Muscle of arm (tissue), 1 donor: ENCODE measurements at regions not wholly inside any gene's neighbourhood (a gene's known extent, or its start where the extent isn't known, plus 50 kb on each side); places are given as distances from the start of the nearest gene placed in this dataset.

Experiments used
- DNase-seq: peaks from one replicate; pipeline ENCODE4 v3.0.0-alpha.2; 2013

DNA sequence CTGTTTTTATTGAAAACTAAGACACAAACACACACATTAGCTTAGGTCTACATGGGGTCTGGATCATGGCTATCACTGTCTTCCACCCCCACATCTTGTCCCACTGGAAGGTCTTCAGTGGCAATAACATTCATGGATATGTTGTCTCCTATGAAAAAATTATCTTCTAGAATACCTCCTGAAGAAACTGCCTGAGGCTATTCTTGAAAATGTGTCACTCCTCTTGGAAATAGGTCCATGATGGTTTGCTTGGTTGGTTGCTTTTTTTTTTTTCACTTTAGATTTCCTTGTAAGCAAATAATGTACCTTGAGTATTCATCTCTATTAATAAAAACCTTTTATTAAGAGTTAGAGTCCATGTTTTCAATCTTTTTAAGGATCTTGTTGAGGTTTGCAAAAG is 195.3 kb upstream of the PDE5A start:
- no peak for DNase-seq

DNA sequence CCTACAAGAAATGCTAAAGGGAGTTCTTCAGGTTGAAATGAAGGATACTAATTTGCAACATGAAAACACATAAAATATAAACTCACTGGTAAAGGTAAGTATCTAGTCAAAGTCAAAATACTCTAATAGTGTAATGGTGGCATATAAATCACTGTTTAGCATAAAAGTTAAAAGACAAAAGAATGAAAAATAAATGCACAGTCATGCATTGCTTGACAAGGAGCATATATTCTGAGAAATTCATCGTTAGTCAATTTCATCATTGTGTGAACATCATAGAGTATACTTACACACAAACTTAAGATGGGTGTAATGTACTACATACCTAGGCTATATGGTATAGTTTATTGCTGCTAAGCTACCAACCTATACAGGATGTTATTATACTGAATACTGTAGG is 194.4 kb upstream of the PDE5A start:
- no peak for DNase-seq

DNA sequence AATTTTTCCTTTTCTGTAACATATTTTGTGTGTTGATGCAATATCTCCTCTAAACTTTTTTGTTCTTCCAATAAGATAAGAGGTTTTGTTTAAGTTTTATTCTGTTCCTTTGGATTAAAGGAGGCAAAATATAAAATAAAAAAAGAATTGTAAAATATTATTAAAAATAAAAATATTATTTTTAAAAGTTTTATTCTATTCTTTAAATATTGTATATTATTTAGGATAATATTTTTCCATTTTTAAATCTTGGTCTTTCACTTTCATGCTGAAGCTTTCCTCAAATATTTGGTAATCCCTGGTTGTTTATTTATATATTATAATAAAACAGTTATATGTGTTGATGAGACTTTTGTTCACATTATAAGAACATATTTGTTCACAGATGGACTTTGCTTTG is 187.9 kb upstream of the PDE5A start:
- DNase-seq, result no peak

DNA sequence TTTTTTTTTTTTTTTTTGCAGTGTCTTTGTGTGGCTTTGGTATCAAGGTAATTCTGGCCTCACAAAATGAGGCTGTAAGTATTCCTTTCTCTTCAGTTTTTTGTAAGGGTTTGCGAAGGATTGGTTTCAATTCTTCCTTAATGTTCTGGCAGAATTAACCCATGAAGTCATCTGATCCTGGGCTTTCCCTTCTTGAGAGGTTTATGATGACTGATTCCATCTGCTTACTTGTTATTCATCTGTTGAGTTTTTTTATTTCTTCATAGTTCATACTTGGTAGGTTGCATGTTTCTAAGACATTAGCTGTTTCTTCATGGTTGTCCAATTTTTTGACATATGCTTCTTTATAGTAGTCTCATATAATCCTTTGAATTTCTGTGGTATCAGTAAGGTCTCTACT is 181.4 kb upstream of the PDE5A start:
- DNase-seq, result no peak

DNA sequence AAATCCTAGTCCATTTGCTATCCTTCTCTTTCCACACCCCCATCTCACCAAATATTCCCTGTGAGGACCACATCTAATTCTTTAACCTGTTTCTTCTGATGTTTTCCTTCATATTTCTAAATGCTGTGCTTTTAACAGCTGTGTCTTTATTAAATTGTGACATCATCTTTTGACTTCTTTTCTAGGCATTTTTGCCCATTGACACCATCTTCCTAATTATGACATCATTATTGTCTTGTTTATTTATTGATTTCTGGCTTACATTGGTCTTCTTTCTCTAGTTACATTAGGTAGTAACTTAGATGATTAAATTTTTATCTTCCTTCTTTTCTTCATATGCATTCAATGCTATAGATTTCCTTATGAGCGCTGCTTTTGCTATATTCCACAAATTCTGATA is 175.8 kb upstream of the PDE5A start:
- DNase-seq, result no peak

DNA sequence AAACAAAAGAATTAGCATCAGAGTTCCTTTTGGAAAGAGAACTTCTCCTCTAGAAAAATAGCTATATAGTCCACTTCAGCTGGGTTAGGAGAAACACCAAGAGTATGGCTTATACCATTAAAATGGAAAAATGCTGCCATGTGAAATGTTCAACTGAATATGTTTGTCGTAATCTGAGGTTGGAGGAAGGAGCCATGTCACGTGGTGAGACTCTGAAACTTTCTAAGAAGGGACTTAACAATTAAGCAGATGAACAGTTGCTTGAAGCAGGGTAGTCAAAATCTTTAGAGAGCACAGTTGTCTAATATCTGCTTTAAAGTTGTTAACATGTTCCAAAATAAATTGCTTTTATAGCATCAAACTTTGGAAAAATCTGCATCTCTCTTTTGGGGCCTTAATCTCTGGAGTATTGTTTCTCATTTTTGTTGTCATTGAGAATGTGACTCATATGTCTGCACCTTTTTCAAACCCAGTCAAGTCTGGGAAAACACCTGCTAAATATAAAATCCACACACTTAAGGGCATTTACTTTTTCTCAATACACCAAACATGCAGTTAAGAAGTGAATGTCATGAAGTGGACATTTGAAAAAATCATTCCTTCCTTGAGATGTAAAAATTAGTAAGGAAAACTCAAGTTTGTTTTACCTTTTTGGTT is 168.8 kb upstream of the PDE5A start:
- DNase-seq, result no peak

DNA sequence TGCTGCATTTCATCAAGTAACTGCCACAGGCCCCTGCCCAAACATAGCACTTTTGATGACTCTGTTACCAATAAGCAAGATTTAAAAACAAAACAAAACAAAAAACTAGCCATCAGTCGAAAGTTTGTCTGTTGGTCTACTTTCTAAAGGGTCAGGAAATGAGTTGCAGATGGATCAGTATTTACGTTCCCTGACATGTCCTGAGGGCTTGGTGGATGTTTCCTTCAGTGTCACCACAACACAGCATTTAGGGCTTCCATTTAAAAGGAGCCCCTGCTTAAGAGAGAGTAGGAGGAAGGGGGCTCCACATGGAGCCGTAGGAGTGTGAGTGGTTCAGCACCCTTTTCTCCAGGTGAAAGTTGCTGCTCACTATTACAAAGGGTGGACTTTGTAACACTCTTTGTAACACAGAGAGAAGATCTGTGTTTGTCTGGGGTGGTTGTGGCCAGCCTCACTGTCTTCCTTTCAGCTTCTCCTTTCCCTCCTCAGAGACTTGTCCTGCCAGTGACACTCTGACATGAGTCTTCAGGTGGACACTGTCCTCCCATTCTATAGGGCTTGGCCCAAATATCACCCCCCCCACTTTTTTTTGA is 167.5 kb upstream of the PDE5A start:
- DNase-seq, result no peak

DNA sequence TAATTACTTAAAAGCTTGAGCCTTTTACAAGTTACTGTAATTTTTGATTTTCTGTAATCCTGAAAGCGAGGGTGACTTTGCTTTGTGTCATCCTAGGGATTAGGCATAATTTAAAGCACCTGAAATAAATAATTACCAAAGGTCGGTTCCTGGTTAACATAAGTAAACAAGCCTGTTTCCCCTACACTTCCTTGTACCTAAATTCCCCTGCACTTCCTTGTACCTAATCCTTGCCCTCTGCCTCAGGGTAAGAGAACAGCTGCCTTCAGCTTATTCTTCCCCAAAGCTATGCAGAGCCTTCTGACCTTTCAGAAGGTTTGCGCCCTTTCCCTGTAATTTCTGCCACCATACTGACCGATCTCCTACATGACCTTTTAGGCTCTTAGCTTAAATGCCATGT is 166.1 kb upstream of the PDE5A start:
- DNase-seq, result no peak

DNA sequence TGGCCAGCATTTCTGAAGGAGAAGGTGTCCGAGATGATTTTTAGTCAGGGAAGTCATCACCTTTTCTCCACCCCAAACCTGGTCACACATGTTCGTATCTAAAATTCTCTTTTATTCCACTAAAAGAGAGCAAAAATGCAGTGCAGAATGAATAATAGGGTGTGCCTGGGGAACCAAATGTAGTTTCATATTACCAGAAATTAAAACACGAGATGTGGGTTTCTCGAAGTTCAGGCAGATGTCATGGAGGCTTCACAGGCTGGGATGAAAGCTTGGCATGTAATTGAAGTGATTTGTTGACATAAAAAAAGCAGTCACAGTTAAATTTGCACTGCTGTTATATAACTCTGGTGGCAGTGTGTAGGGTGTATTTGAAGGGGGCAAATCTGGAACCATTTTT is 165.5 kb upstream of the PDE5A start:
- DNase-seq, result no peak

DNA sequence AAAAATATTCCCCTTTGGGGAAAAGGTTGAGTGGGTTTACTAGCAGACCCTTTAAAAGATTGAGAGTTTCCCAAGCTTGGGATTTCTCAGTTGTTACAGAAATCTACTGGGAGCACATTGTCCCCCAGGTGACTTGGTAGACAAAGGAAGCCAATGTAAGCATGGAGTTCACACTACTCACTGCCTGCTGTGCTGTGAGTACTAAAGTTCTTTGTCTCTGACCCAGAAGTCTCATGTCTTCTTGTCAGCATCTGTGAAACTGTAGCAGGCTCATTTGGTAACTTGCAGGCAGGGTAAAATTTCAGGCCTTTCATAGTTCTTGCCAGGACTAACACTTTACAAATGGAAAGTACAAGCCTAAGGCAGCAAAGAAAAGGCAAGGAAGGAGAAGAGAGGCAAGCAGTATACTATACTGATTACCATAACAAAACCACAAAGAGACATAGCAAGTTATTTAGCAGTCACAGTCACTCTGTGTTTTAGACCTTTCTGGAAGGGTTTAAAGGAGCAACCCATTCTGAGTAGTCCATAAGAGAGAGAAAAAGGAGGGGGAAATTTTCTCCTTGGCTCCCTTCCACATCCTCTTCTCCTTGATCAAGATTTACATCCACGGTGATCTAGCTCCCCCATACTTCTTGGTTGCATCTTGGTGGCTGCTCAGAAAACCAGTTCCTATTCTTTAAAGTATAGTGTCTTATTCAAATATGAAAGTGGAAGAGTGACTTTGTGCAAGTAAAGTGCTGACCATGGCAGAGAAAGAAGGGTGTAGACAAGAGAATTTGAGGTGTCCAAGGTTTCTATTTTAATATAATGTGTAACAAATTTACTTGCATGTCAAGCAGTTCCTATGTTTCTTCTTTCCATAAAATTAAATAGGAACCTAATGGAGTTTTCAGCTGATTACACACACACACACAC is 160.0 kb upstream of the PDE5A start:
- no peak for DNase-seq

DNA sequence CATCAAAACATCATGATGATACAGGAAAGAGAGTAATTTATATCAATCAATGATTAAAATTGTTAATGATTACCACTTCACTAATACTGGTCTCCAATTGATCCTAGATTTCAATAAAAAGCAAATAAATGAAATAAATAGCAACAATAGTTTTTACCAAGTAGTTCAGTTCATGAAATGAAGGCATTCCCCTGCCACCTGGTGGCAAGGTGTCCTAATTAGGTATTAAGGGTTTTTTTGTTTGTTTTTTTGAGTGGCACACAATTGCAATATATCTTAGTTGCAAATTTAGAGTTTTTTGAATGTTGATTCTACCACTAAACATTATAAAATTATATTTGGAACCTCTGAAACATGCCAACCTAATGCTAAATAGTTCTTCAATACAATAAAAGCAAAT is 157.4 kb upstream of the PDE5A start:
- no peak for DNase-seq

DNA sequence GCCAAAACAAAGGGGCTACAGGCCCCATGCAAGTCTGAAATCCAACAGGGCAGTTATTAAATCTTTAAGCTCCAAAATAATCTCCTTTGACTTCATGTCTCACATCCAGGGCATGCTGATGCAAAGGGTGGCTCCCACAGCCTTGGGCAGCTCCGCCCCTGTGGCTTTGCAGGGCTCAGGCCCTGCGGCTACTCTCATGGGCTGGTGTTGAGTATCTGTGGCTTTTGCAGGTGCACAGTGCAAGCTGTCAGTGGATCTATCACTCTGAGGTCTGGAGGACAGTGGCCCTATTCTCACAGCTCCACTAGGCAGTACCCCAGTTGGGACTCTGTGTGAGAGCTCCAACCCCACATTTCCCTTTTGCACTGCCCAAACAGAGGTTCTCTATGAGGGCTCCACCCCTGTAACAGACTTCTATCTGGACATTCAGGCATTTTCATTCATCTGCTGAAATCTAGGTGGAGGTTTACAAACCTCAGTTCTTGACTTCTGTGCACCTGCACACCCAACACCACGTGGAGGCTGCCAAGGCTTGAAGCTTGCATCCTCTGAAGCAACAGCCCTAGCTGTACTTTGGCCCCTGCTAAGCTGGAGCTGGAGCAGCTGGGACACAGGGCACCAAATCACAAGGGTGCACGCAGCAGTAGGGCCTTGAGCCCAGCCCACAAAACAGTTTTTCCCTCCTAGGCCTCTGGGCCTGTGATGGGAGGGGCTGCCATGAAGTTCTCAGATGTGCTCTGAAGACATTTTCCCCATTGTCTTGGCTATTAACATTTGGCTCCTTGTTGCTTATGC is 154.8 kb upstream of the PDE5A start:
- DNase-seq, result no peak

DNA sequence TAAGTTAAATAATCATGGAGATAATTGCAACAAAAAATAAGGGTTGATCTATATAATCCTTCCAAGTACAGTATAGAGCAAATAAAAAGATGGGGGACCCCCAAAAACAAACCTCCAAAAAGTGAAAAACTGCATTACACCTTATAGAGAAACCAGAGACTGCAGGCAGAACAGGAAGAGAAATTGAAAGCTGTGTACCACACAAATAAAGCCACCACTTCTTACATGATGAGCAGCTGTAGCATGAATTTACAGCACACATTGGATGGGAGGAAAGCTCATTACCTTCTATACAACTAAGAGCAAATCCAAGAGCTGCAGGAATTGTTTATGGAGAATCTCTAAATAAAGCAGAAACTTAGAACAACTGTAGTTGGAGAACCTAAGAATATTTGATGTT is 152.4 kb upstream of the PDE5A start:
- DNase-seq, result no peak

DNA sequence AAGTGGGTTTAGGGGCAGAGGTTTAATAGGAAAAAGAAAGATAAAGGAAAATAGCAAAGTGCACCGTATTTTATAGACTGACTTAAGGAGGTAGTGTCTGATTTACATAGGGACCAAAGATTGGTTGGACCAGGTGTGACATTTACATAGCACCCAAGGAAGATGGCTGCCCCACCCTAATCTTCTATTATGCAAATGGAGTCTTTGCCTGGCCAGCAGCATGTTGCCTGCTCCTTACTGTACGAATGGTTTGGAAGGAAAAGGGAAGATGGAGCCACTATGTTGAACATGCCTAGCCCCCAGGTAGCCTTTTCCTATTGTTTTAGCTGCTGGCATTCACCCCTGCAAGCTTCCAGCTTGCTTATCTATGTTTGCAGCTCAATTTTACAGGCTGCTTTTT is 146.2 kb upstream of the PDE5A start:
- DNase-seq, result no peak

DNA sequence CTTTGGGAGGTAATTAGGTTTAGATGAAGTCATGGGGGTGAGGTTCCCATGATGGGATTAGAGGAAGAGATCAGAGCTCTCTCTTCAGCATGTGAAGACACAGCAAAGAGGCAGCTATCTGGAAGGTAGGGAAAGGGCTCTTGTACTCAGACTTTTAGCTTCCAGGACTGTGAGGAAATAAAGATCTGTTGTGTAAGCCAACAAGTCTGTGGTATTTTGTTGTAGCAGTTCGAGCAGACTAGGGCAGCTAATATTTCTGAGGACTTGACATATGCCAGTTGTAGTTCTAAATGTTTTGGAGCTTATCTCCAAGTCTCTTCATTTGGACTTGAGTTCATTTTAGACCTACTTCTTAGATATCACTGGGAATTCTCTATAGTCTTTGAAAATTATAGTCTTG is 137.3 kb upstream of the PDE5A start:
- DNase-seq, result no peak

DNA sequence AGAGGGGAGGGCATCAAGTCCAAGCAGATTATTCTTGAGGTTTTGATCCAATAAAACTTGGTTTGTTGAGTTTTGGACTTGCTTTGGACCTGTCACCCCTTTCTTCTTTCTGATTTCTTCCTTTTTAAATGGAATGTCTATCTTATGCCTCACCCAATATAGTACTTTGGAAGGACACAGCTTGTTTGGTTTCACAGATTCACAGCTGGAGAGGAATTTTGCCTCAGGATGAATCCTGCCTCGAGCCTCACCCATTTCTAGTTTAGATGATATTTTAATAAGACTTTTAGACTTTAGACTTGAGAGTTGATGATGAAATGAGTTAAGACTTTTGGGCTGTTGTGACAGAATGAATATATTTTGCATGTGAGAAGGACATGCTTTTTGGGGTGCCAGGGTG is 136.9 kb upstream of the PDE5A start:
- DNase-seq, result no peak

DNA sequence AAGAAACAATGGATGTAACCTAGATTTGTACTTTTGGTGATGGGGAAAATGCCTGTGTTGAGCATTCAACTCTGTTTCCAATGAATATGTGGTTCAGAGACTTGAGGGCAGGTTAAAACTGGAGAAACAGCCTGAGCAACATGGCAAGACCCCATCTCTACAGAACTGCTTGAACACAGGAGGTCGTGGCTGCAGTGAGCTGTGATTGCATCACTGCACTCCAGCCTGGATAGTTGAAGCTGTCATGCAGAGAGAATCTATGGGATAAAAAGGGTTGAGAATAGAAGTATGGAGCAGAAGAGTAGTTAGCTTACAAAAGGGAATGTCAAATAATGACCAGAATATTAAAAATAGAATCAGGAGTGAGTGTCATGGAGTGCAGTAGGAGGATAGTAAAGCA is 134.8 kb upstream of the PDE5A start:
- DNase-seq, result no peak

DNA sequence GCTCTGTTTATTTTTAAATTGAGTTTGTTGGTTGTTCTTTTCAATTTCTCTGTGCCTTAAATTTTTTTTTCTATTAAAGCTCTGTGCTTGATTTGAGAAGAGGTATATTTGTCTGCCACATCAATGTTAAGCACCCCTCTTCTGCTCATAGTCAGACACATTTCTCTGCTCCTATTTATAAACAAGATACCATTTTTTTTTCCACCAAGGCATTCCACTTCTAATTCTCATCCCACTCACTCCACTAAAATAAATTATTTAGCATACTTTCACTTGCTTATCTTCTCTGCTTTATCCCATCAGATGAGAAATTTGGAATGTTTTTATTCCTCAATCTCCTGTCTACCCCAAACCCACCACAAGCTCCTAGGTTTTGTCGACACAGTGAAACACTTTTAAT is 127.0 kb upstream of the PDE5A start:
- DNase-seq, result no peak

DNA sequence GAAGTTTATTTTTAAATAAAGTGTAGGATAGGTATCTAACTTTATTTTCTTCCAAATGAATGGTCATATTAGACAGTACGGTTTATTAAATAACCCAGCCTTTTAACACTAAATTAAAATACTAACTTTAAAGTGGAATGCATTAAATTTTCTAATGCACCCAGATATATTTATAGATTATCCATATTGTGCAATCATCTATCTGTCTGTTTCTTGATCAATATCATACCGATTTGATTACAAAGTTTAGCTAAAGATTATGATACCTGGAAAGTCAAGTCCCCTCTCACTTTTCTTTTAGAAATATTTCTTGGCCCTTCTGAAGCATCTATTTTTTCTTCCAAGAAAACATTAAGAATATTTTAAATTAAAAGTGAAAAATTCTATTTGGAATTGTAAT is 124.3 kb upstream of the PDE5A start:
- DNase-seq, result no peak

DNA sequence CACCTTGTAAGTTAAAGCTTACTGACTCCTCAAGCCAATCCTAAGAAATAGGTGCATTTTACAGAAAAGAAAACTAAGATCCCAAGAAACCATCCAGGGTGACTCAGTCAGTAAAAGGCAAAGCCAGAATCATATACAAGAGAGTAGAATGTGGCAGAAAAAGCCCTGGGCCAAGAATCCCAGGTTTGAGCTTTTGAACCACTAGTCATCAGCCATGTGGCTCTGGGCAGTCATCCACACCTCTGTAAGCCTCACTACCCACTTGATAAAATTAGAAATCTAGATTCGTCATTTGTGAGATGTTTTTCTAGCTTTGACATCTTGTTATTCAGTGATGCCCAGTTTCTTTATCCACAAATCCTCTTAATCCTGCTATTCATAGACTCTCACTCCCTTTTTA is 122.2 kb upstream of the PDE5A start:
- no peak for DNase-seq

DNA sequence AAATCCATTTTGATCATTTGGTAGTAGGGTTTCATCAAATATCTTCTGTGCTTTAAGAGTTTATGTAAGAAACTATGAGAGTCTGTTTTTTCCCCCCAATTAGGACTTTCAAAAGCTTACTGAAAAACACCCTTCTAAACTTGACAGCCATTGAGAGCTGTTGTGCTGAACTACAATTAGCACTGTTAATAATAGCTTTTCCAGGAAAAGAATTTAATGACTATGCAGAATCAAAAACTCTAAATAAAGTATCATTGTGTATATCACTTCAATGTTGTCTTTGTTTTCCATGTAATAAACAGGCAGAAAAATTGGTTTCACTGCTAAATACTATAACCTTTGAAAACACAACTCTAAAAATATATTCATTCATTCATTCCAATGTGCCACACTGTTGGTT is 121.4 kb upstream of the PDE5A start:
- DNase-seq, result no peak

DNA sequence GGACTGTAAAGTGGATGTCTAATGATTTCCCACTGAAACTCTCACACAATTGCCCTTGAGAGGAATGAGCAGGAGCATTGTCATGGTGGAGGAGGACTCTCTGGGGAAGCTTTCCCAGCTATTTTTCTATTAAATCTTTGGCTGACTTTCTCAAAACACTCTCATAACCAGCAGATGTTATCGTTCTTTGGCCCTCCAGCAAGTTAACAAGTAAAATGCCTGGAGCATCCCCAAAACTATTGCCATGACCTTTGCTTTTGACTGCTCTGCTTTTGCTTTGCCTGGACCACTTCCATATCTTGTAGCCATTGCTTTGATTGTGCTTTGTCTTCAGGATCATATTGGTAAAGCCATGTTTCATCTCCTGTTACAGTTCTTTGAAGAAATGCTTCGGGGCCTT is 120.2 kb upstream of the PDE5A start:
- DNase-seq, result peak; percentile 35

DNA sequence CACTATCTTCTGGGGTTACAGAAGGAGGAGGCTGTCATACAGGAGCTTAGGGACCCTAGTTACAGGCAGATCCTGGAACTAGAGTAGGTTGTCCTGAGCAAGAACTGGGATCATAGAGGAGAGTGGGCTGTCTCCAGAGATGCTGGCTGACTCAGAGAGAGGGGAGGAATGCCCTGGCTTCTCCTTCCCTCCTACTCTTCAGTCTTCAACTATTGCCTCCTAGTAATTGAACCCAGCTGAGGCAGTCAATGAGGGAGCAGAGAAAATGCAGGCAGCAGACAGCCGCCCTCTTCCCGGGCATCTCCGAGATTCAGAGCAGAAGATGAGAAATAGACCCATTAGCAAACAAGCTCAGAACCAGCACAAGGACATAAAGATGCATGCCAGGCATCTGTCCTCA is 118.3 kb upstream of the PDE5A start:
- DNase-seq, result no peak
